ENCODE measurements at regions not wholly inside any gene's neighbourhood (a gene's known extent, or its start where the extent isn't known, plus 50 kb on each side); places are given as distances from the start of the nearest gene placed in this dataset.

GRCh38 chr14:65804439-65805112, 392.0 kb downstream of the FUT8 start:
- H3K18ac ChIP-seq (ENCODE audit: low read depth, low read length), result no peak overlapping the region
- H3K27ac ChIP-seq (ENCODE audit: insufficient read depth, low read length), result no peak overlapping the region
- H3K4ac ChIP-seq (ENCODE audit: low read depth, low read length), result no peak overlapping the region
- H3K27me3 ChIP-seq (ENCODE audit: control insufficient read depth, insufficient read depth, low read length), result peaks cover 5% of the 10 kb centered on the region
- no peak overlapping the region for H2BK15ac ChIP-seq (ENCODE audit: low read depth, low read length)
- ChIA-PET CTCF (no interaction called here), POLR2A (ENCODE audit: unreplicated experiment) (no interaction called here)
- no peaks in the 10 kb centered on the region for H4K20me1 ChIP-seq (ENCODE audit: insufficient read depth, low read length)
- no peak overlapping the region for H3K9ac ChIP-seq (ENCODE audit: low read depth, low read length)
- no peak overlapping the region for H2AK9ac ChIP-seq (replicated peaks; ENCODE audit: low read depth, low read length, poor library complexity)
- BruUV-seq (replicated peaks), result no TSS peak
- H3K4me1 ChIP-seq (ENCODE audit: control insufficient read depth, insufficient read depth, low read length), result no peaks in the 10 kb centered on the region
- in situ Hi-C loops (cut with MboI; ENCODE audit: low sequenced_read_pairs) (no loop called here), dilution Hi-C loops (cut with HindIII; ENCODE audit: low sequenced_read_pairs, unreplicated experiment) (no loop called here), intact Hi-C loops (cut with micrococcal nuclease) (no loop called here)
- DNase-seq, result no peak
- no peak overlapping the region for H3K14ac ChIP-seq (replicated peaks; ENCODE audit: low read depth, low read length)
- WGBS, 2 experiments (ENCODE audit: extremely low coverage in 2 of 2, insufficient read length in 1 of 2), result 50% methylated on average over 12 of the region's 14 CpGs; no CpG with 5 or more reads in 1 of the 2 experiments
- no peak overlapping the region for H2AK5ac ChIP-seq (ENCODE audit: low read depth, low read length)
- no peak overlapping the region for H3K4me3 ChIP-seq (ENCODE audit: insufficient read depth, low read depth, low read length)
- no peak overlapping the region for H4K5ac ChIP-seq (ENCODE audit: low read depth, low read length)
- no peak overlapping the region for H4K8ac ChIP-seq (ENCODE audit: low read depth in 2 of 2, low read length in 2 of 2)
- no peak overlapping the region for H2BK20ac ChIP-seq (ENCODE audit: low read depth, low read length)
- H3K56ac ChIP-seq (ENCODE audit: extremely low read depth, insufficient read depth, low read length), result no peak overlapping the region
- no peak overlapping the region for H2BK120ac ChIP-seq (ENCODE audit: low read depth, low read length)
- no peak overlapping the region for H2BK5ac ChIP-seq (ENCODE audit: low read depth, low read length, poor library complexity, severe bottlenecking)
- no peak overlapping the region for H3K4me2 ChIP-seq (ENCODE audit: low read depth, low read length)
- H3K9me3 ChIP-seq (ENCODE audit: control insufficient read depth, insufficient read depth, low read length), result peaks cover 2% of the 10 kb centered on the region
- TF ChIP-seq RAD21 (IDR thresholded peaks at IDR 0.05; ENCODE audit: low read length) (no peak), MAZ (IDR thresholded peaks at IDR 0.05; ENCODE audit: borderline replicate concordance, low read depth, low read length) (no peak), MXI1 (IDR thresholded peaks at IDR 0.05; ENCODE audit: borderline replicate concordance, low read depth, low read length) (no peak), RCOR1 (IDR thresholded peaks at IDR 0.05; ENCODE audit: insufficient replicate concordance, low read length) (no peak), CHD1 (IDR thresholded peaks at IDR 0.05; ENCODE audit: low read depth, low read length) (no peak), SMC3 (IDR thresholded peaks at IDR 0.05; ENCODE audit: low read depth, low read length) (no peak), CEBPB (IDR thresholded peaks at IDR 0.05; ENCODE audit: low read depth, low read length) (no peak), USF2 (IDR thresholded peaks at IDR 0.05; ENCODE audit: low read depth, low read length) (no peak), CTCF (conservative IDR thresholded peaks at IDR 0.05; ENCODE audit: low read depth, low read length) (no peak), FOS (IDR thresholded peaks at IDR 0.05; ENCODE audit: low read depth, low read length) (no peak), BHLHE40 (IDR thresholded peaks at IDR 0.05; ENCODE audit: low read depth, low read length) (no peak), NFE2L2 (IDR thresholded peaks at IDR 0.05; ENCODE audit: low read depth, low read length) (no peak), MAFK (IDR thresholded peaks at IDR 0.05; ENCODE audit: low read depth, low read length) (no peak), ELK1 (IDR thresholded peaks at IDR 0.05; ENCODE audit: borderline replicate concordance, low read depth, low read length) (no peak)
- no peaks in the 10 kb centered on the region for H3K9me1 ChIP-seq (ENCODE audit: insufficient read depth, low read length)
- H4K91ac ChIP-seq (ENCODE audit: insufficient read depth, low read depth, low read length), result no peak overlapping the region
- no peak for ATAC-seq (ENCODE audit: low read depth)
- H2AFZ ChIP-seq (replicated peaks; ENCODE audit: low read length, poor library complexity), result no peak overlapping the region
- H3K79me1 ChIP-seq (ENCODE audit: low read depth in 1 of 2, low read length in 2 of 2), result no peaks in the 10 kb centered on the region
- H3K36me3 ChIP-seq (ENCODE audit: control insufficient read depth, insufficient read depth, low read length), result no peaks in the 10 kb centered on the region
- no peak overlapping the region for H3K23ac ChIP-seq (ENCODE audit: low read depth, low read length)
